PC-3 (cell line): ENCODE measurements at regions not wholly inside any gene's neighbourhood (a gene's known extent, or its start where the extent isn't known, plus 50 kb on each side); places are given as distances from the start of the nearest gene placed in this dataset.

Experiments
- EZH2 ChIP-seq: fragments of 300-600 bp; sonication (generic); IDR thresholded peaks from one replicate; pipeline ENCODE4 v1.6.1; 2017; ENCODE audit warnings: antibody characterized with exemption, mild to moderate bottlenecking, low read length; ENCODE audit not compliant: unreplicated experiment
- EZH2phosphoT487 ChIP-seq: fragments of 300-600 bp; sonication (generic); IDR thresholded peaks from 2 replicates; pipeline ENCODE4 v1.6.1; 2018; ENCODE audit warnings: mild to moderate bottlenecking, antibody characterized with exemption, low read length, borderline replicate concordance
- TF ChIP-seq, protein P1 (sequence below): fragments of 300-600 bp; sonication (generic); conservative IDR thresholded peaks from 2 replicates; pipeline ENCODE4 v1.5.1; 2017; ENCODE audit warnings: antibody characterized with exemption, low read depth, mild to moderate bottlenecking, low read length

DNA sequence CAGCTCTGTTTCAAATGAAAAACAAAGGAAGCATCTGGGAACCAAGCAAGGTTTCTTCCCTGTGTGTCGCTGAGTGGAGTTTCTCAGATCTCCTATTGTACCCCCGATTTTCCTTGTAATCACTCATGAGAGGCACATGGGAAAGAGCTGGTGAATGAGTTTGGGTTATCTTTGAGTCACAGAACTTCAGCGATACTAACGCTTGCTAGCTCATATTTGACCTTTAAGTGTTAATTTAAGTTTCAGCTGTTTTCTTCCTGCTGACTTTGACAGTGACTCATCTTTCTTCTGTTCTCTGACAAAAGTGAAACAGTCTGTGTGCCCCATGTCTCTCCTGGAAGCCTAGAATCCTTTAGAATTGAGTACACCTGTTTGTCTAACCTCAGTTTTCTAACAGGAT is 261.1 kb upstream of the RGS17 start:
- TF ChIP-seq, protein P1, sequence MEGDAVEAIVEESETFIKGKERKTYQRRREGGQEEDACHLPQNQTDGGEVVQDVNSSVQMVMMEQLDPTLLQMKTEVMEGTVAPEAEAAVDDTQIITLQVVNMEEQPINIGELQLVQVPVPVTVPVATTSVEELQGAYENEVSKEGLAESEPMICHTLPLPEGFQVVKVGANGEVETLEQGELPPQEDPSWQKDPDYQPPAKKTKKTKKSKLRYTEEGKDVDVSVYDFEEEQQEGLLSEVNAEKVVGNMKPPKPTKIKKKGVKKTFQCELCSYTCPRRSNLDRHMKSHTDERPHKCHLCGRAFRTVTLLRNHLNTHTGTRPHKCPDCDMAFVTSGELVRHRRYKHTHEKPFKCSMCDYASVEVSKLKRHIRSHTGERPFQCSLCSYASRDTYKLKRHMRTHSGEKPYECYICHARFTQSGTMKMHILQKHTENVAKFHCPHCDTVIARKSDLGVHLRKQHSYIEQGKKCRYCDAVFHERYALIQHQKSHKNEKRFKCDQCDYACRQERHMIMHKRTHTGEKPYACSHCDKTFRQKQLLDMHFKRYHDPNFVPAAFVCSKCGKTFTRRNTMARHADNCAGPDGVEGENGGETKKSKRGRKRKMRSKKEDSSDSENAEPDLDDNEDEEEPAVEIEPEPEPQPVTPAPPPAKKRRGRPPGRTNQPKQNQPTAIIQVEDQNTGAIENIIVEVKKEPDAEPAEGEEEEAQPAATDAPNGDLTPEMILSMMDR = no peak
- no peak for TF ChIP-seq EZH2
- TF ChIP-seq EZH2phosphoT487 = no peak
